Skeletal muscle cell (primary cell): ENCODE measurements at regions not wholly inside any gene's neighbourhood (a gene's known extent, or its start where the extent isn't known, plus 50 kb on each side); places are given as distances from the start of the nearest gene placed in this dataset.

Source experiments
- DNase-seq: peaks from one replicate; pipeline ENCODE4 v3.0.0-alpha.2; 2010; ENCODE audit warnings: low read depth
- H3K4me3 ChIP-seq: 2 replicates; pipeline ENCODE4 v1.5.1; 2011; ENCODE audit warnings: low read depth, mild to moderate bottlenecking, control low read depth, low read length, moderate library complexity

GRCh38 chr2:43044093-43044681, 182.2 kb downstream of the ZFP36L2 start:
- no peak for DNase-seq
- H3K4me3 ChIP-seq, result no peak overlapping the region

GRCh38 chr2:43043553-43043870, 182.9 kb downstream of the ZFP36L2 start:
- DNase-seq, result no peak
- no peak overlapping the region for H3K4me3 ChIP-seq

DNA sequence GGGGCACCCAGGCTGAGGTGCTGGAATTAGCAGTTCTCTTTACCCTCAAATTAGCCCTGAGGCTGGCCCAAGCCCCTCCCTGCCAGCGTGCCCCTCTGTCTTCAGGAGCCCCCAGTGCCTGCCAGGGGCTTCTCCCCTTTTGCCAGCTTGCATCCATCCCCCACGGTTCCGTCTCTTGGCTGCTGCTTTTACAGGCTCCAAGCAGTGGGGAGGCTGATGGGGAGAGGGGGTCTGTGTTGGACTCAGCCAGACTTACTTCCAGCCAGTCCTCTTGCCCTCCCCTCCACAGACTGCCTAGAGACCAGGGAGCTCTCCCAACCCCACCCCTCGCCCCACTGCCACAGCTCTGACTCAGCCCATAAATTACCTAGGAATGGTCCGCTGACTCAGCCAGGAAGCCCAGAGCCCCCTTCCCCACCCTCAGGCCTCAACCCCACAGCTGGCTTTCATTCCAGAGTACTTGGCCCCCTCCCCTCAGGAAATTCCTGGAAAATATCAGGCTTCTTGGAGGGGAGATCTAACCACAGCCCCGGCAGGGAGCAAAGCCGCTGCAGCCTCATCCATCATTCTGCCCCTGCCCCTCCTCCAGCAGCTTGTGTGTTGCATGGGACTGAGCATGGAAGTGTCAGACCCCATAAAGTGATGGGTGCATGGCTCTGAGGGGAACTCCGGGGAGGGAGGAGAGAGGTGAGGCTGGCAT, 184.6 kb downstream of the ZFP36L2 start:
- peak; percentile 96 for DNase-seq

GRCh38 chr2:43041173-43041591, 185.2 kb downstream of the ZFP36L2 start:
- no peak for DNase-seq
- H3K4me3 ChIP-seq, result no peak overlapping the region

More for the DNA sequence above, 184.6 kb downstream of the ZFP36L2 start:
- H3K4me3 ChIP-seq, result no peak overlapping the region

GRCh38 chr2:43040084-43040854, 186.1 kb downstream of the ZFP36L2 start:
- no peak for DNase-seq
- no peak overlapping the region for H3K4me3 ChIP-seq

GRCh38 chr2:43039376-43040080, 186.9 kb downstream of the ZFP36L2 start:
- no peak for DNase-seq
- H3K4me3 ChIP-seq, result no peak overlapping the region

- H3K4me3 ChIP-seq, result no peak overlapping the region
- DNase-seq, result no peak
These were observed 187.7 kb downstream of the ZFP36L2 start for GRCh38 chr2:43038696-43039094.

GRCh38 chr2:43038034-43038695, 188.2 kb downstream of the ZFP36L2 start:
- no peak overlapping the region for H3K4me3 ChIP-seq
- no peak for DNase-seq

GRCh38 chr2:43035922-43036321, 190.5 kb downstream of the ZFP36L2 start:
- no peak overlapping the region for H3K4me3 ChIP-seq
- no peak for DNase-seq

GRCh38 chr2:43034921-43035320, 191.5 kb downstream of the ZFP36L2 start:
- H3K4me3 ChIP-seq, result no peak overlapping the region

DNA sequence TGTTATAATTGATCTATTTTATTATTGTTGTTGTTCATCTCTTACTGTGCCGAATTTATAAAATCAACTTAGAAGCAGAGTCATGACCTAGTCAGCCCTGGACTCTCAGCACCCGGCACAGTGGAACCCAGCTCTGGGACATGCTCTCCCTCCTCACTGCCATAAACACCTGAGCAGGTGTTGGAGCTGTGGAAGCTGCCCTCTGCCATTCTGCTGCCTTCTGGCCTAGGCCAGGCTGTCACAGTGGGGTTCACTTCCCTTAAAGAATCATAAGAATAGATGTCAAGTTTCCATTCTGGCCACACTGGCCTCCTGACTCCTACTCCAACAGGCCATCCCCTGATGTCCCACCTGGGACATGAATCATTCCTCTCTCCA, 192.2 kb downstream of the ZFP36L2 start:
- DNase-seq, result no peak
- no peak overlapping the region for H3K4me3 ChIP-seq

More at GRCh38 chr2:43034921-43035320, 191.5 kb downstream of the ZFP36L2 start:
- no peak for DNase-seq

- DNase-seq, result no peak
These were observed 192.8 kb downstream of the ZFP36L2 start for GRCh38 chr2:43033466-43034241.

DNA sequence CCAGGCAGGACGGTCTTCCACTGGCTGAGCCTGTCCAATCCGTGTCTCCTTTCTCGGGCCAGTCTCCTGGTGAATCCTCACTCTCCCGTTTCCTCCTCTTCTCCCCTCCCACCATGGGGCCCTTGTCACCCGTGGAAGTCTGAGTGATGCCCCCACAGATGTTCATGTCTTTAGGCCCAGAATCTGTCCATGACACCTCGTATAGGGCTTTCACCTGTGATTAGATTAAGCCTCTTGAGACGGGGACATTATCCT, 193.5 kb downstream of the ZFP36L2 start:
- DNase-seq, result no peak
- no peak overlapping the region for H3K4me3 ChIP-seq

More at GRCh38 chr2:43033466-43034241, 192.8 kb downstream of the ZFP36L2 start:
- no peak overlapping the region for H3K4me3 ChIP-seq

- no peak overlapping the region for H3K4me3 ChIP-seq
- DNase-seq, result no peak
These were observed 194.0 kb downstream of the ZFP36L2 start for GRCh38 chr2:43032213-43033015.

DNA sequence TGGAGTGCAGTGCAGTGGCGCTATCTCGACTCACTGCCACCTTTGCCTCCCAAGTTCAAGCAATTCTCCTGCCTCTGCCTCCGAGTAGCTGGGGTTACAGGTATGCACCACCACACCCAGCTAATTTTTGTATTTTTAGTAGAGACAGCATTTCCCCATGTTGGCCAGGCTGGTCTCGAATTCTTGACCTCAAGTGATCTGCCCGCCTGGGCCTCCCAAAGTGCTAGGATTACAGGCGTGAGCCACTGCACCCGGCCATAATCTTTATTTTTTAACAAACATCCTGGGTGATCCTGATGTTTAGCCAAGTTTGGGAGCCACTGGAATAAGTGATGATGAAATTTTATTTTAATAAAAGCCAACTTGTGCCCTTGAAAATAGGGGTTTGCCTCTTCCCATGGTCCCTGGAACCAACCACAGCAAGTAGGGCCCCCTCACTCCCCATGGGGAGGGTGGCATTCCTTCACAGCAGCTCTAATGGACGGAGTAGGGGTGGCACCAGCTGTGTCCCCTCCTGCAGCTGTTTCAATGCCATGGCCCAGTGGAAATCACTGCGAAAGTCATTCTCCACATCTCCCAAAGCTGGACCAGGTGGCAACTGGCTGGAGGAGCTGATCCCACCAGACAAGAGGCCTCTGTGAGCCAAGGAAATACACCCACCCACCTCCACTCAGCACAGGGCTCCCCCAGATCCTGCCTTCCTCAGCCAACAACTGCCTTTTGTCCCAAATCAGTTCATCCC, 194.8 kb downstream of the ZFP36L2 start:
- H3K4me3 ChIP-seq, result no peak overlapping the region
- DNase-seq, result no peak

DNA sequence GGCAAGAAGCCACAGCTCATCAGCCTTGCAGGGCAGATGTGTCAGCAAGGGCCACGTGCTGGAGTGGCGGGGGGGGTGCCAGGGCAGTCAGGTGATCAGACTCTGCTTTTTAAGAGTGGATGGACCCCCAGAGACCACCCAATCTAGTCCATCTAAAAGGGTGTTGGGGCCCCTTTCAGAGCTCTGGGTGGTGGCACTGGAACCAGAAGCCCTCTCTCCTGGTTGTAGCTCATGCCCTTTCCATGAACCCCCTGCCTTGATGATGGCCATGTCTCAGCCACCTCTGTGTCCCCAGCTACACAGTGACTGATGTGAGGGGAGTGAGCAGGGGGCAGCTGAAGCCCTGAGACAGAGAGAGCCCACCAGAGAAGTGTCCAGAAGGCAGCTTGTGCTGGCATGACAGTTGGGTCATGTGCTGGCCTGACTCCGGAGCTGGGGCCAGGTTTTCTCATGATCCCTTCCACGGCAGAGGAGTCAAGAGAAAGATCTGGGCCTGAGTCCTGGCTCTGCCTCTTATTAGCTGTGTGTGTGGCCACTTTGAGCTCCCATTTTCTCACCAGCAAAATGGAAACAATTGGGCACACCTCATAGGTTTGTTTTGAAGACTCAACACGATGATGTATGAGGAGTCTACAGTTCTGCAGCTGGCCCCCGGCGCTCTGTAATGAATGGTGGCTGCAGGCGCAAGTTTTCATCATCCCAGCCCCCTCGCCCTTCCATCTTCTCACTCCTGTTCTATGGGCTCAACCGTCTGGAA, 195.7 kb downstream of the ZFP36L2 start:
- no peak for DNase-seq
- H3K4me3 ChIP-seq, result no peak overlapping the region

DNA sequence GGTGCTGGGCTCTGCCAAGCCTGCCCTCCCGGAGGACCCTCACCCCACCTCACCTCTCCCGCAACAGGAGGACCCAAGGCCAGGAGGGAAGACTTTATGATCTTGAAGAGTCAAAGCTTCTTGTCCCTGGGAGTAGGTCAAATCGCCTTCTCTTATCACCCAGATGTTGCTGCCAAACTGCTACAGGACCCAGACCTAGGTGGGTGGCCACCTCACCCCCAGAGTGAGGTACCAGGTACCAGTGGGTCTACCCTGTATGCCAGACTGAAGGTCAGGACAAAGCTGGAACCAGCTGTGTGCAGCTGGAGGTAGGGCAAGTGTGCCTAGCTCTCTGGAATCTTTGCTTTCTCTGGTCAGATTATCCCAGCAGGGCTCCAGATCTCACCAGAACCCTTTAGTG, 197.2 kb downstream of the ZFP36L2 start:
- DNase-seq, result no peak
- no peak overlapping the region for H3K4me3 ChIP-seq
